CD14-positive monocyte (primary cell): ENCODE measurements at regions not wholly inside any gene's neighbourhood (a gene's known extent, or its start where the extent isn't known, plus 50 kb on each side); places are given as distances from the start of the nearest gene placed in this dataset.

Experiments used
- DNase-seq, 3 donors: peaks; one replicate each; pipeline ENCODE4 v3.0.0-alpha.2; 2011 to 2022
- H2AFZ ChIP-seq: 2 replicates; pipeline ENCODE4 v1.6.0; 2012; ENCODE audit warnings: mild to moderate bottlenecking, low read depth, low read length, inconsistent platforms; ENCODE audit not compliant: insufficient read depth, poor library complexity, severe bottlenecking
- H3K27ac ChIP-seq, 2 donors: 1 replicate in 1 of 2; 2 replicates in 1 of 2; pipeline ENCODE4 v1.5.1; 2012 to 2013; ENCODE audit warnings: low read length in 2 of 2, control low read depth in 1 of 2, inconsistent platforms in 1 of 2, low read depth in 1 of 2, mild to moderate bottlenecking in 1 of 2
- H3K27me3 ChIP-seq, 2 donors: one replicate each; pipeline versions ENCODE4 v1.6.0 to v1.6.1; 2011 to 2013; ENCODE audit warnings: low read length in 2 of 2; ENCODE audit not compliant: control insufficient read depth in 2 of 2, insufficient read depth in 2 of 2
- H3K36me3 ChIP-seq, 2 donors: replicated peaks in 1 of 2; 1 replicate in 1 of 2; 2 replicates in 1 of 2; pipeline versions ENCODE4 v1.5.1 to v1.6.1; 2012 to 2013; ENCODE audit warnings: low read length in 2 of 2, control low read depth in 1 of 2, inconsistent platforms in 1 of 2, mild to moderate bottlenecking in 1 of 2; ENCODE audit not compliant: insufficient read depth in 2 of 2, control insufficient read depth in 1 of 2
- H3K4me1 ChIP-seq, 2 donors: 1 replicate in 1 of 2; 2 replicates in 1 of 2; pipeline versions ENCODE4 v1.5.1 to v1.6.1; 2012 to 2013; ENCODE audit warnings: low read length in 2 of 2, control low read depth in 1 of 2, inconsistent platforms in 1 of 2, mild to moderate bottlenecking in 1 of 2, moderate library complexity in 1 of 2; ENCODE audit not compliant: insufficient read depth in 2 of 2, control insufficient read depth in 1 of 2
- H3K4me2 ChIP-seq: replicated peaks from 2 replicates; pipeline ENCODE3; 2012; ENCODE audit warnings: low read length, moderate library complexity, mild to moderate bottlenecking; ENCODE audit not compliant: poor library complexity, severe bottlenecking; ENCODE audit errors: extremely low read depth
- H3K4me3 ChIP-seq, 3 experiments: fragments of 200-600 bp in 1 of 3; sonication (generic) in 1 of 3; replicated peaks in 1 of 3; 1 replicate in 2 of 3; 2 replicates in 1 of 3; pipeline ENCODE4 v1.5.1; 2011 to 2013; ENCODE audit warnings: low read length in 3 of 3, mild to moderate bottlenecking in 3 of 3, control low read depth in 2 of 3, low read depth in 2 of 3, inconsistent platforms in 1 of 3, moderate library complexity in 1 of 3
- H3K79me2 ChIP-seq: 2 replicates; pipeline ENCODE4 v1.6.0; 2012; ENCODE audit warnings: mild to moderate bottlenecking, control low read depth, inconsistent platforms, low read length, moderate library complexity; ENCODE audit not compliant: insufficient read depth
- H3K9ac ChIP-seq: 2 replicates; pipeline ENCODE4 v1.6.0; 2017; ENCODE audit warnings: low read length, mild to moderate bottlenecking; ENCODE audit not compliant: insufficient read depth, poor library complexity, severe bottlenecking
- H3K9me3 ChIP-seq, 2 donors: replicated peaks in 1 of 2; 1 replicate in 1 of 2; 2 replicates in 1 of 2; pipeline versions ENCODE4 v1.5.1 to v1.6.1; 2012 to 2013; ENCODE audit warnings: low read length in 2 of 2, control low read depth in 1 of 2; ENCODE audit not compliant: control insufficient read depth in 1 of 2, insufficient read depth in 1 of 2
- H4K20me1 ChIP-seq: 2 replicates; pipeline ENCODE4 v1.6.0; 2012; ENCODE audit warnings: mild to moderate bottlenecking, low read length, control low read depth, moderate library complexity; ENCODE audit not compliant: insufficient read depth
- H3K27ac Mint-ChIP-seq, 7 donors: one replicate each; pipeline ENCODE4 v1.8.0; 2020; ENCODE audit warnings: mild to moderate bottlenecking in 7 of 7, mixed read lengths in 7 of 7, moderate library complexity in 6 of 7, inconsistent platforms in 2 of 7
- H3K27me3 Mint-ChIP-seq, 3 donors: one replicate each; pipeline ENCODE4 v1.8.0; 2021 to 2022; ENCODE audit warnings: low read depth in 3 of 3, mild to moderate bottlenecking in 3 of 3, mixed read lengths in 3 of 3, moderate library complexity in 3 of 3, inconsistent platforms in 1 of 3
- H3K36me3 Mint-ChIP-seq, 2 donors: one replicate each; pipeline ENCODE4 v1.8.0; 2020; ENCODE audit warnings: mixed read lengths in 2 of 2, inconsistent platforms in 1 of 2, mild to moderate bottlenecking in 1 of 2
- H3K4me1 Mint-ChIP-seq: one replicate; pipeline ENCODE4 v1.8.0; 2020; ENCODE audit warnings: mild to moderate bottlenecking, mixed read lengths
- H3K4me3 Mint-ChIP-seq, 2 donors: one replicate each; pipeline ENCODE4 v1.8.0; 2020; ENCODE audit warnings: mild to moderate bottlenecking in 2 of 2, mixed read lengths in 2 of 2, moderate library complexity in 1 of 2
- H3K9me3 Mint-ChIP-seq, 7 donors: one replicate each; pipeline ENCODE4 v1.8.0; 2020 to 2022; ENCODE audit warnings: mixed read lengths in 7 of 7, mild to moderate bottlenecking in 6 of 7, moderate library complexity in 6 of 7, inconsistent platforms in 2 of 7
- CTCF ChIP-seq: fragments of 200-600 bp; IDR thresholded peaks from one replicate; pipeline ENCODE4 v1.8.0; 2022; ENCODE audit warnings: antibody characterized with exemption, mild to moderate bottlenecking
- WGBS: methylation state at CpG from one replicate; pipeline ENCODE4 v1.1.5; 2013; ENCODE audit warnings: missing lambda C conversion rate; ENCODE audit not compliant: insufficient coverage; 5-methylcytosine and 5-hydroxymethylcytosine counted together
- intact Hi-C, 2 donors: fragments of 100-400 bp; cut with micrococcal nuclease; formaldehyde crosslinking; loops; one replicate each; pipeline versions ENCODE4 v1.15.0 to v1.15.1; 2023

- intact Hi-C loops: no loop called here
- Mint-ChIP-seq H3K4me3 (no peak overlapping the region), H3K36me3 (no peaks in the 10 kb centered on the region), H3K4me1 (no peaks in the 10 kb centered on the region), H3K27me3 (peaks cover 0 to 1% (median 0%) of the 10 kb centered on the region in 3 donors), H3K27ac (no peak overlapping the region), H3K9me3 (no peaks in the 10 kb centered on the region)
- no peak for DNase-seq
- no peaks in the 10 kb centered on the region for H3K27me3 ChIP-seq
- no peak overlapping the region for H3K9ac ChIP-seq
- no peak overlapping the region for H3K4me3 ChIP-seq
- no peaks in the 10 kb centered on the region for H3K79me2 ChIP-seq
- TF ChIP-seq CTCF: no peak
- no peaks in the 10 kb centered on the region for H3K4me1 ChIP-seq
- H3K36me3 ChIP-seq: no peaks in the 10 kb centered on the region
- H4K20me1 ChIP-seq: no peaks in the 10 kb centered on the region
- no peak overlapping the region for H3K4me2 ChIP-seq
- H3K27ac ChIP-seq: no peak overlapping the region
- no peaks in the 10 kb centered on the region for H3K9me3 ChIP-seq
- 94% methylated on average over 2 of the region's 3 CpGs for WGBS
- H2AFZ ChIP-seq: no peak overlapping the region
Observed at GRCh38 chr6:135581211-135581610, 83.7 kb upstream of the AHI1 start.

- Histone ChIP-seq H2AFZ (no peak overlapping the region), H3K4me1 (no peaks in the 10 kb centered on the region), H3K9me3 (no peaks in the 10 kb centered on the region), H4K20me1 (no peaks in the 10 kb centered on the region), H3K79me2 (no peaks in the 10 kb centered on the region), H3K4me2 (no peak overlapping the region), H3K27me3 (no peaks in the 10 kb centered on the region), H3K4me3 (no peak overlapping the region), H3K27ac (no peak overlapping the region), H3K9ac (no peak overlapping the region), H3K36me3 (no peaks in the 10 kb centered on the region)
- Mint-ChIP-seq H3K4me3 (no peak overlapping the region), H3K27me3 (peaks cover 0 to 1% (median 0%) of the 10 kb centered on the region in 3 donors), H3K36me3 (no peaks in the 10 kb centered on the region), H3K4me1 (no peaks in the 10 kb centered on the region), H3K9me3 (peaks cover 0 to 5% (median 0%) of the 10 kb centered on the region in 7 donors), H3K27ac (no peak overlapping the region)
- 80% methylated on average over 1 of the region's 1 CpG for WGBS
- DNase-seq: no peak
- intact Hi-C loops: no loop called here
- no peak for TF ChIP-seq CTCF
Observed at GRCh38 chr6:135583256-135583761, 85.8 kb upstream of the AHI1 start.
